ENCODE measurements at regions not wholly inside any gene's neighbourhood (a gene's known extent, or its start where the extent isn't known, plus 50 kb on each side); places are given as distances from the start of the nearest gene placed in this dataset.

- TF ChIP-seq MAFK (IDR thresholded peaks at IDR 0.05; ENCODE audit: partially characterized antibody), result no peak
- TF ChIP-seq ATOH8 (CRISPR knock-in tag; IDR thresholded peaks at IDR 0.05; ENCODE audit: low read depth), result no peak
- CTCF ChIA-PET, result interaction anchor here (0.6 to 1.7 kb wide), 6 partner anchors 9 to 424 kb away, joined by 3 to 5 read pairs (median 3); no protein-coding TSS in a partner anchor
- FAIRE-seq (no peak), DNase-seq (ENCODE audit: low read depth in 1 of 2, low spot score in 1 of 2) (no peak), ATAC-seq (no peak)
- H3K4me2 ChIP-seq, result no peak overlapping the region
- H3K4me1 ChIP-seq, result peaks cover 5% of the 10 kb centered on the region; the same call in 1 of the 3 replicates
- no peak overlapping the region for H3K4me3 ChIP-seq
- POLR2A ChIA-PET, result no interaction called here
- H3K27ac ChIP-seq, result no peak overlapping the region
- no peaks in the 10 kb centered on the region; the same call in 2 of the 3 replicates for H3K9me3 ChIP-seq
Observed at GRCh38 chr7:25945608-25946007, 206.4 kb upstream of the NFE2L3 start.

- DNase-seq (ENCODE audit: low read depth in 1 of 2, low spot score in 1 of 2) (no peak), FAIRE-seq (no peak), ATAC-seq (no peak)
- 61% methylated on average over 4 of the region's 4 CpGs for WGBS (ENCODE audit: missing lambda C conversion rate)
- no peak for TF ChIP-seq PBX3 (IDR thresholded peaks at IDR 0.05)
- no peak for TF ChIP-seq PHF8 (IDR thresholded peaks at IDR 0.05; ENCODE audit: borderline replicate concordance, low read depth)
- no peak for TF ChIP-seq GATA3 (IDR thresholded peaks at IDR 0.05; ENCODE audit: borderline replicate concordance)
- TF ChIP-seq KDM1A (IDR thresholded peaks at IDR 0.05; ENCODE audit: low read depth), result no peak
- TF ChIP-seq HES2 (IDR thresholded peaks at IDR 0.05), result no peak
- no peak for TF ChIP-seq USF2 (IDR thresholded peaks at IDR 0.05)
- no peak for TF ChIP-seq CHD2 (IDR thresholded peaks at IDR 0.05; ENCODE audit: low read length, partially characterized antibody)
- no peak for TF ChIP-seq EHF (CRISPR knock-in tag; IDR thresholded peaks at IDR 0.05)
- no peak for TF ChIP-seq POLR2AphosphoS2 (conservative IDR thresholded peaks at IDR 0.05; ENCODE audit: low read length)
- no peak for TF ChIP-seq FOXS1 (CRISPR knock-in tag; IDR thresholded peaks at IDR 0.05)
- no peak for TF ChIP-seq NR3C1 (IDR thresholded peaks at IDR 0.05)
- TF ChIP-seq BHLHE40 (IDR thresholded peaks at IDR 0.05; ENCODE audit: low read depth, low read length), result no peak
- no peak for TF ChIP-seq FOSB (CRISPR knock-in tag; IDR thresholded peaks at IDR 0.05)
- TF ChIP-seq JUNB (IDR thresholded peaks at IDR 0.05), result no peak
- no peak for TF ChIP-seq ATOH8 (CRISPR knock-in tag; IDR thresholded peaks at IDR 0.05; ENCODE audit: low read depth)
- no peak for TF ChIP-seq MAZ (IDR thresholded peaks at IDR 0.05; ENCODE audit: borderline replicate concordance, low read depth, low read length)
- Histone ChIP-seq H3K4me2 (no peak overlapping the region), H3K27ac (no peak overlapping the region), H3K4me3 (no peak overlapping the region), H3K4me1 (peaks cover 5% of the 10 kb centered on the region; the same call in 1 of the 3 replicates), H3K9me3 (no peaks in the 10 kb centered on the region; the same call in 2 of the 3 replicates)
- ChIA-PET POLR2A (no interaction called here), CTCF (interaction anchor here (0.6 to 1.7 kb wide), 4 partner anchors 9 to 216 kb away, joined by 3 to 5 read pairs (median 4); no protein-coding TSS in a partner anchor)
Observed at GRCh38 chr7:25946181-25946580, 205.8 kb upstream of the NFE2L3 start.

GRCh38 chr7:25947669-25948516 lies 204.1 kb upstream of the NFE2L3 start:
- no peak for DNase-seq (ENCODE audit: low read depth in 1 of 2, low spot score in 1 of 2)
- ChIA-PET CTCF (no interaction called here), POLR2A (no interaction called here)
- H3K27ac ChIP-seq, result no peak overlapping the region
- H3K9me3 ChIP-seq, result no peaks in the 10 kb centered on the region; the same call in 2 of the 3 replicates
- ATAC-seq, result no peak
- no peak for FAIRE-seq
- H3K4me3 ChIP-seq, result no peak overlapping the region
- TF ChIP-seq EHF (CRISPR knock-in tag; IDR thresholded peaks at IDR 0.05) (no peak), ZC3H11A (IDR thresholded peaks at IDR 0.05) (no peak), EP300 (IDR thresholded peaks at IDR 0.05) (no peak), NFE2L2 (conservative IDR thresholded peaks at IDR 0.05; ENCODE audit: low read length) (no peak), FOSL2 (IDR thresholded peaks at IDR 0.05) (no peak), FOSL2 (CRISPR knock-in tag; IDR thresholded peaks at IDR 0.05) (no peak), JUNB (IDR thresholded peaks at IDR 0.05) (no peak), ELK1 (IDR thresholded peaks at IDR 0.05; ENCODE audit: low read depth, low read length) (no peak), MAZ (IDR thresholded peaks at IDR 0.05; ENCODE audit: borderline replicate concordance, low read depth, low read length) (no peak), TFCP2L1 (CRISPR knock-in tag; IDR thresholded peaks at IDR 0.05) (no peak), FOXS1 (CRISPR knock-in tag; IDR thresholded peaks at IDR 0.05) (no peak)
- peaks cover 8% of the 10 kb centered on the region; the same call in 1 of the 3 replicates for H3K4me1 ChIP-seq
- H3K4me2 ChIP-seq, result no peak overlapping the region
- 37% methylated on average over 13 of the region's 13 CpGs for whole genome bisulfite sequencing (ENCODE audit: missing lambda C conversion rate)

Measured in A549 (cell line).